MM.1S (cell line): ENCODE measurements at regions not wholly inside any gene's neighbourhood (a gene's known extent, or its start where the extent isn't known, plus 50 kb on each side); places are given as distances from the start of the nearest gene placed in this dataset.

Source experiments
- DNase-seq: peaks from one replicate; pipeline ENCODE4 v3.0.0-alpha.2; 2015
- H2AFZ ChIP-seq: fragments of 300-600 bp; sonication (generic); 2 replicates; pipeline ENCODE4 v1.6.0; 2016; ENCODE audit warnings: antibody characterized with exemption, low read length
- H3F3A ChIP-seq: fragments of 300-600 bp; sonication (generic); 2 replicates; pipeline ENCODE4 v1.6.1; 2016; ENCODE audit warnings: mild to moderate bottlenecking, antibody characterized with exemption, low read length, moderate library complexity, mixed read lengths; ENCODE audit not compliant: insufficient read depth
- H3K27ac ChIP-seq: fragments of 300-600 bp; sonication (generic); 2 replicates; pipeline ENCODE4 v1.5.1; 2016; ENCODE audit warnings: mild to moderate bottlenecking, low read length
- H3K27me3 ChIP-seq: fragments of 300-600 bp; sonication (generic); replicated peaks from 2 replicates; pipeline ENCODE4 v1.6.0; 2016; ENCODE audit warnings: low read length; ENCODE audit not compliant: insufficient read depth
- H3K36me3 ChIP-seq: fragments of 300-600 bp; sonication (generic); replicated peaks from 2 replicates; pipeline ENCODE4 v1.6.1; 2016; ENCODE audit warnings: mild to moderate bottlenecking, low read length, mixed read lengths; ENCODE audit not compliant: insufficient read depth
- H3K4me1 ChIP-seq: fragments of 300-600 bp; sonication (generic); 2 replicates; pipeline ENCODE4 v1.6.1; 2016; ENCODE audit warnings: low read length, mixed read lengths
- H3K4me2 ChIP-seq: fragments of 300-600 bp; sonication (generic); 2 replicates; pipeline ENCODE4 v1.6.0; 2016; ENCODE audit warnings: low read depth, low read length
- H3K4me3 ChIP-seq: fragments of 300-600 bp; sonication (generic); 2 replicates; pipeline ENCODE4 v1.5.1; 2016; ENCODE audit warnings: low read length, mixed read lengths
- H3K79me2 ChIP-seq: fragments of 300-600 bp; sonication (generic); 2 replicates; pipeline ENCODE4 v1.6.1; 2016; ENCODE audit warnings: mixed run types, low read length, mixed read lengths
- H3K9ac ChIP-seq: fragments of 300-600 bp; sonication (generic); 2 replicates; pipeline ENCODE4 v1.6.1; 2016; ENCODE audit warnings: low read length, mixed read lengths
- H3K9me2 ChIP-seq: fragments of 300-600 bp; sonication (generic); replicated peaks from 2 replicates; pipeline ENCODE4 v1.6.1; 2016; ENCODE audit warnings: mild to moderate bottlenecking, low read length, mixed read lengths; ENCODE audit not compliant: insufficient read depth
- H3K9me3 ChIP-seq: fragments of 300-600 bp; sonication (generic); replicated peaks from 2 replicates; pipeline ENCODE4 v1.6.1; 2016; ENCODE audit warnings: mild to moderate bottlenecking, low read length, mixed read lengths; ENCODE audit not compliant: insufficient read depth
- H4K20me1 ChIP-seq: fragments of 300-600 bp; sonication (generic); 2 replicates; pipeline ENCODE4 v1.6.1; 2016; ENCODE audit warnings: mild to moderate bottlenecking, low read length, moderate library complexity, mixed read lengths; ENCODE audit not compliant: insufficient read depth
- EZH2 ChIP-seq: fragments of 300-600 bp; sonication (generic); optimal IDR thresholded peaks from 2 replicates; pipeline ENCODE3; 2017; ENCODE audit warnings: low read depth, mild to moderate bottlenecking, antibody characterized with exemption, low read length, mixed read lengths
- EZH2phosphoT487 ChIP-seq: fragments of 300-600 bp; sonication (generic); IDR thresholded peaks from 2 replicates; pipeline ENCODE4 v1.6.1; 2018; ENCODE audit warnings: antibody characterized with exemption, low read length
- TF ChIP-seq, protein P1 (sequence below): fragments of 300-600 bp; sonication (generic); IDR thresholded peaks from 2 replicates; pipeline ENCODE4 v1.5.1; 2016; ENCODE audit warnings: antibody characterized with exemption, low read length, mixed read lengths

DNA sequence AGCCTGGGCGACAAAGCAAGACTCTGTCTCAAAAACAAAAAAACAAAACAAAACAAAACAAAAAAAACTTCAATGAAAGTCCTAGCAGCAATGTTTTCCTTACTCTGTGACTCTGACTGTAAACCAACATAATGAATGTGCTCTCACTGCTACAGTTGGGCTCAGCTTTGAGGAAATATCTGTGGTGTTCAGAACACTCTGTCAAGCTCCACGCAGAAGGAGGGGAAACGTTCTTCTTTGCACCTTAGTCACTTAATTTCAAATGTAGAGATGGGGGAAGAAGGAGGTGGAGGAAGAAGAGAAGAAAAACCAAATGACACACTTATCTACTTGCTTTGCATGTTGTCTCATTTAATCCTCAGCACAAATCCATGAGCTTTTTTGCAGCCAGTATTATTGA lies 107.1 kb upstream of the UBE3A start:
- Histone ChIP-seq H3K9me3 (no peaks in the 10 kb centered on the region), H3K9ac (no peak overlapping the region), H3K4me3 (no peak overlapping the region), H3K36me3 (no peaks in the 10 kb centered on the region), H3K79me2 (no peaks in the 10 kb centered on the region), H3K27ac (no peak overlapping the region), H3K4me2 (no peak overlapping the region), H4K20me1 (no peaks in the 10 kb centered on the region), H3K9me2 (no peaks in the 10 kb centered on the region), H2AFZ (no peak overlapping the region), H3F3A (no peaks in the 10 kb centered on the region), H3K4me1 (no peaks in the 10 kb centered on the region), H3K27me3 (no peaks in the 10 kb centered on the region)
- TF ChIP-seq, protein P1, sequence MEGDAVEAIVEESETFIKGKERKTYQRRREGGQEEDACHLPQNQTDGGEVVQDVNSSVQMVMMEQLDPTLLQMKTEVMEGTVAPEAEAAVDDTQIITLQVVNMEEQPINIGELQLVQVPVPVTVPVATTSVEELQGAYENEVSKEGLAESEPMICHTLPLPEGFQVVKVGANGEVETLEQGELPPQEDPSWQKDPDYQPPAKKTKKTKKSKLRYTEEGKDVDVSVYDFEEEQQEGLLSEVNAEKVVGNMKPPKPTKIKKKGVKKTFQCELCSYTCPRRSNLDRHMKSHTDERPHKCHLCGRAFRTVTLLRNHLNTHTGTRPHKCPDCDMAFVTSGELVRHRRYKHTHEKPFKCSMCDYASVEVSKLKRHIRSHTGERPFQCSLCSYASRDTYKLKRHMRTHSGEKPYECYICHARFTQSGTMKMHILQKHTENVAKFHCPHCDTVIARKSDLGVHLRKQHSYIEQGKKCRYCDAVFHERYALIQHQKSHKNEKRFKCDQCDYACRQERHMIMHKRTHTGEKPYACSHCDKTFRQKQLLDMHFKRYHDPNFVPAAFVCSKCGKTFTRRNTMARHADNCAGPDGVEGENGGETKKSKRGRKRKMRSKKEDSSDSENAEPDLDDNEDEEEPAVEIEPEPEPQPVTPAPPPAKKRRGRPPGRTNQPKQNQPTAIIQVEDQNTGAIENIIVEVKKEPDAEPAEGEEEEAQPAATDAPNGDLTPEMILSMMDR, result no peak
- TF ChIP-seq EZH2phosphoT487, result no peak
- TF ChIP-seq EZH2, result no peak
- no peak for DNase-seq

DNA sequence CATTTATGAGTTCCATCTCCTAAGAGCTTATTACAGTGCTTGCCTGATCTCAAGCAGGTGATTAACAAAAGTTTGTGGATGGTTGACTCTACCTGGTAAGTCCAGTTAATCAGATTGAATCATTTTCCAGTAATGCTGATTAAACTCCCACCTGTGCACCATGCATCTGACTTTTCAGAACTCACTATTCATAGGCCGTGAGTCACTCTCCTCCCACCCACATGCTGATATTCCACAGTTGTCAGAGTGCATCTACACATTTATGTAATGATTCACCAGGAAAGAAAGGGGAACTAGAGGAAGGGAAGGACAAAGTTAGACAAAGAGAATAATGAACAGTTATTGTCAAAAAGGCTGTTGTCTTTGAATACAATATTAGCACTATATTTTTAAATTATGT lies 106.2 kb upstream of the UBE3A start:
- Histone ChIP-seq H3K79me2 (no peaks in the 10 kb centered on the region), H3K9ac (no peak overlapping the region), H3K36me3 (no peaks in the 10 kb centered on the region), H3K4me3 (no peak overlapping the region), H4K20me1 (no peaks in the 10 kb centered on the region), H3K27ac (no peak overlapping the region), H2AFZ (no peak overlapping the region), H3K9me3 (no peaks in the 10 kb centered on the region), H3K4me1 (no peaks in the 10 kb centered on the region), H3F3A (no peaks in the 10 kb centered on the region), H3K9me2 (no peaks in the 10 kb centered on the region), H3K4me2 (no peak overlapping the region), H3K27me3 (no peaks in the 10 kb centered on the region)
- TF ChIP-seq, protein P1, result no peak
- TF ChIP-seq EZH2, result no peak
- TF ChIP-seq EZH2phosphoT487, result no peak
- no peak for DNase-seq

DNA sequence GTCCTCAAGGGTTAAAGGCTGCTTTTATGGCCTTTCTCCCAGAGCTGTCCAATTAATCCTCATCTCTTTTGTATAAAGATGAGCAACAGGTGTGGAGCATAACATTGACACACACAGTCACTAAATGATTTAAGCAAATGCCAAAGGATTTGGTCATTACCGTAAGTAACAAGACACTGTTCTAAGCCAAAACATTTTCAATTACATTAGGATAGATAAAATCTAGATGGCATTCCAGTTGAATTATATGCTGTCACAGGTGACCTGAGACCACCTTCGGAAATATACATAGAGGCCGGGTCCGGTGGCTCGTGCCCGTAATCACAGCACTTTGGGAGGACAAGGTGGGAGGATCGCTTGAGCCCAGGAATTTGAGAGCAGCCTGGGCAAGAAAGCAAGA lies 105.3 kb upstream of the UBE3A start:
- Histone ChIP-seq H3K36me3 (no peaks in the 10 kb centered on the region), H3K4me3 (no peak overlapping the region), H2AFZ (no peak overlapping the region), H3K9ac (no peak overlapping the region), H3F3A (no peaks in the 10 kb centered on the region), H3K9me3 (no peaks in the 10 kb centered on the region), H3K79me2 (no peaks in the 10 kb centered on the region), H3K4me2 (no peak overlapping the region), H3K9me2 (no peaks in the 10 kb centered on the region), H4K20me1 (no peaks in the 10 kb centered on the region), H3K27me3 (no peaks in the 10 kb centered on the region), H3K4me1 (no peaks in the 10 kb centered on the region), H3K27ac (no peak overlapping the region)
- TF ChIP-seq, protein P1, result no peak
- no peak for TF ChIP-seq EZH2phosphoT487
- no peak for TF ChIP-seq EZH2
- DNase-seq, result no peak
